HL-60 (cell line): ENCODE measurements at regions not wholly inside any gene's neighbourhood (a gene's known extent, or its start where the extent isn't known, plus 50 kb on each side); places are given as distances from the start of the nearest gene placed in this dataset.

ENCODE experiments used
- CTCF ChIP-seq: IDR thresholded peaks from one replicate; pipeline ENCODE4 v1.5.1; 2011; ENCODE audit warnings: low read length, control low read depth, inconsistent platforms; ENCODE audit not compliant: insufficient read depth
- POLR2AphosphoS5 ChIP-seq: IDR thresholded peaks from 2 replicates; pipeline ENCODE4 v1.6.1; 2012; ENCODE audit warnings: low read depth

GRCh38 chr10:78624791-78625190 lies 444.0 kb upstream of the ZMIZ1 start:
- TF ChIP-seq CTCF, result no peak
- TF ChIP-seq POLR2AphosphoS5, result no peak
